DMS153 treated with DMSO at 0.1 percent for 48 hours (cell line): ENCODE measurements at regions not wholly inside any gene's neighbourhood (a gene's known extent, or its start where the extent isn't known, plus 50 kb on each side); places are given as distances from the start of the nearest gene placed in this dataset.

Experiments
- DNase-seq: peaks from one replicate; lab custom pipeline; 2025; ENCODE audit not compliant: unreplicated experiment; lab: John Stamatoyannopoulos, UW

DNA sequence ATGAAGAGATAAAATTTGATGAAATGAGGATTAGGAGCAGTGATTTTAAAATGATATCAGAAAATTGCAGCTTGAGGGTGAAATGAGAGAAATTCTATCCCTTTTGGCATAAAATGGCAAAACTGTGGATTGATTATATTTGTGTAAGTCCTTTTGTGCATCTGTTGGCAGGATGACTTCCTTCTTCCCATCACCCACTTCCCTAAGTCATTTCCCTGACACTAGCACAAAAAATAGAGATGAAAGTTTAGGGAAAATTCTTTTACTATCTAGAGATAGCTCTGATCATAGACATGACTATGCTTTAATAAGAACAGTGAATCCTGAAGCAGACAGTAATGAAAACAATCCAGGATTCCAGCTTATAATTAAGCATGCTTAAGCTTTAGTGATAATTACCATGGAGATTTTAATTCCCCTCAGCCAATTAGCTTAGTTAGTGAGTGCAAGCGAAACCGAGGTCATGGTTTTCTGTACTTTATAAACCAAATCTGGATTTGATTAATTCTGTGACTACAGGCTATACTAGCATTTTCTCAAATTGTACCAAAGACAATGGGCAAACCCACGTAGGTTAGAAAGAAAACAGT lies 163.6 kb upstream of the TARS1 start:
- DNase-seq, result no peak

DNA sequence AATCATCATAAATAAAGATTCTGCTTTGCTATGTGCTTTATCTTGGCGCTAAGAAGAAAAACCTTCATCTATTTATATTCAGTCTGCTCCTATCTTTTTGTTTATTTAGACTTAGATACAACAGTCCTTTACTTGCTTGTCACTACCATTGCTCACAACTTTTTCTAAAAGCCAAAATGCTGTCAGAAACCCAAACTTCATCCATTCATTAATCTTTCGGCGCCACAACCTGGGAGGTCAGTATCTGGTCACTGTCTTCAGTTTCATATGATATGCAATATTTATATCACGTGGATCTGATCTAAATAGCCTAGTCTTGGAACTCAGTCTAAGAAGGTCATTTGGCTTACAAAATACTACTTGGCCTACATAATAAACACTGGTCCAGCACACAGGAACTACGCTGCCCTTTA lies 159.3 kb upstream of the TARS1 start:
- no peak for DNase-seq

DNA sequence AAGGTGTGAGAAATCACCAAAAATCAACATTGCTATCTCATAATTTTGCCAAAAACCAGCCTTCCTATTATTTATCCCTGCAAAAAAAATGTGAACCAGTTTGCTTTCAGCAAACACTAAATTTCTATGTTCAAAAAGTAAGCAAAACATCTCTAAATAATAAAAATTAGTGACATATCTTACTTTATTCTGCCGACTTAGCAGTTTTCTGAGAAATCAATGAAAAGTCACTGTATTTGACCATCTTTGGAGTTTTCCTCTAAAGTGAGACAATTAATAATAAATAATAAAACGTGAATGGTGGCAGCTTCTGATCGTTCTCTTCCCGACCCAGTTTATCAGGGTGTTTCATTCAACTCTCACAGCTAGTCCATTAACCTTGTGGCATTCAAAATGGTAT lies 158.6 kb upstream of the TARS1 start:
- no peak for DNase-seq

DNA sequence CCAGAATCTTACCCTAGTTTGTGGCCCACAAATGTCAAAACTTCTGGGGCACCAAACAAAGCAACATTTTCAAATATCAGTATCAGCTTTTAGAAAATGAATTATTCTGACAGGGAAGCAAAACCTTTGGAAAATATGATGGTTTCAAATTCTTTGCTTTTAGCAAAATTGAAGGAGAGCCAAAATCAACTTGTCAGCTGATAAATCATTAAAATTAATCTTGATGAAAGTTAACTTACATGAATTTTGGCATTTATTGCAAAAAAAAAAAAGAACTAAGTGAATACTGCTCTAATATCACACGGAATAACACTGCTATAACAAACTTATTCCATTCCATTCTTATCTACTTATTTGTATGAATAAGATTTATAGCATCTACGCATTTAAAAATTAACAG lies 158.1 kb upstream of the TARS1 start:
- no peak for DNase-seq

DNA sequence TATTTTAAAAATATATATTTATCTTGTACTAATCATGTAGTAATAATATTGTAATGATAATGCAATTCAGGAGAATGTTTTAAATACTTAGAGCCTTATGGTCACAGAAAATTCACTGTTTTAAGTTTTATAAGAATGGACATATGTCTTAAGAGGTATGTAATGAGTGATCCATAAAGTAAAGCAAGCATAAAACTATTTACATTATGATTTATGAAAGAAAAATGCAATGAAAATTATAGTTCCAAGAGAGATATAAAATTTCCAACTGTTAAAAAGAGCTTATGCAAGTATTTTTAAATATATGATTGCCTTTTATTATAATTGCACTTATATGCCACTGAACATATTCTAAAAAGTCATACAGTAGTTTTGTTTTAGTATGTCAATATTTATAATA lies 157.5 kb upstream of the TARS1 start:
- no peak for DNase-seq

DNA sequence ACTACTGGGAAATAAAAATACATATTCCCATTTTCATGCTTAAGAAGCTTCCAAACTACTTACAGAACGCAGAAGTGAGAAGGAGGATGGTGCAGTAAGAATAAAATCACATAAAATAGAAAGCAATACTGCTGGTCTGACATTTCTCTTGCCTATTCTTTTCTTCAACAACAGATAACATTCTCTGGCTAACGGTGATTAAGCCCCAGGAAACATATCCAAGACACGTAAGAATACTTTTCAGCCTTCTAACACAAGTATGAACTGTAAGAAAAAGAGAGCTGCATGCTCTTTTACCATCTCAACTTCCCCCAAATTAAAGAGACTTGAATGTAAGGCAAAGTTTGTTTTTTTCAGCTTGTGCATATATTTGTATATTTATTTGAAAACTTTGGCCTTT lies 156.1 kb upstream of the TARS1 start:
- no peak for DNase-seq

DNA sequence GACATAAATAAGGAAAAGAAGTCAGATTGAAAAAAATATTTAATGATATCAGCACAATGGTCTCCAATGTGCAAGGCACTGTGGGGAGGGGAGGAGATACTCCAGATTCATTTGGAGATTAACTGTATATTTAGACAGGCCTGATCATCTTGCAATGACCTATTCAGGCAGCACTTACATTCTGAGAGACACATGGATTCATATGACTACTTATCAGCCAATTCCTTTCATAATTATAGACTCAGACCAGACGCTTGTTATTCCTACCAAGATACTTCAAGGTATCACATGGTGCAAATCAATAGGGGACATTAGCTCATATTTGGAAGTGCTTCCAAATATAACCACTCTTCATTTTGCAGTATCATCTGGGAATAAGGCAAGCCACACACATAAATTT lies 153.5 kb upstream of the TARS1 start:
- DNase-seq, result no peak

DNA sequence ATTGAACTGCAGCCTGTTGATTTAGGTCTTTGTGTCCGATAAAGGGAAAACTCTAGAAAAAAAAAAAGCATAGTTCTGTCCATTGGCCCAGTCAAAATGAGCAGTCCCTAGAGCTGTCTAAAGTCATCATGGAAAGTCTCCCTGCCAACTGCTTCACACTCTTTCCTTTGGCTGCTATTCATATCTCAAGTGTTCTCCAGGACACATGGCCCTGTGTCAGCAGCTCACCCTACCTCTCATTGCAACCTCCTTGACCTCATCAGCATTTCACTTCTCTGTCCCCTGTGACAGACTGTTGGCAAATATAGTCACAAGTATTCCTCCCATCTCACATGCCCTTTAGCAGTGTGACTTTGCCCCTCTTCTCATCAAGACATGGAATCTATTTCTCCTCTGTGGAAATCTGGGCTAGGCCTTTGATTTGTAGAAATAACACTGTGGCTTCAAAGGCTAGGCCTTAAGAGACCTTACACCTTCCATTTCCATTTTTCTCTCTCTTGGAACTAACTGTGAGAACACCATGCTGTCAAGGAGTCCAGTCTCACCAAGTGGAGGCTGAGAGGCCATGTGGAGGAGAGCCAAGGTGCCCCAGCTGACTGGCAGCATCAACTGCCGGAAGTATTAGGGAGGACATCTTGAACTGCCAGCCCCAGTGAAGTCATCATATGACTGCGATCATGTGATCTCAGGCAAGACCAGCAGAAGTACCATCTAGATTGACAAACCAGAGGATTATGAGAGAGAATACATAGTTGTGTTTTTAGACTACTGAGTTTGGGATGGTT lies 149.4 kb upstream of the TARS1 start:
- no peak for DNase-seq

DNA sequence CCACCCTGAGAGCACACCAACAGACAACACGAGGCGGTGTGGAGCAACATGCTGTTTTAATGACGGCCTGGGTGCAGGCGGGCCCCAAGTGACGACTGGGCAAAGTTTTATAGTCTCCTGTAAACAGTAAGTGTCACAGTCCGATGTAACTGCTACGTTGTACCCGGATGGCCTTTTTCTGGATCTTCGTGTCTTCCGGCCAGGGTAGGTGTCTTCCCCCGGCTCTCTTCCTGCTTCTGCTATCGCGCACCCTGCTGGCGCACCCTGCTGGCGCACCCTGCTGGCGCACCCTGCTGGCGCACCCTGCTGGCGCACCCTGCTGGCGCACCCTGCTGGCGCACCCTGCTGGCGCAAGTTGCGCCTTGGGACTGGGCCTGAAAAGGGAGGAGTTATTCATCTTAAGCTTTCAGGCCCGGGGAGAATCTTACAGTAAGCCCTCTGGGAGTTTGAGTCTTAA lies 143.0 kb upstream of the TARS1 start:
- DNase-seq, result no peak

DNA sequence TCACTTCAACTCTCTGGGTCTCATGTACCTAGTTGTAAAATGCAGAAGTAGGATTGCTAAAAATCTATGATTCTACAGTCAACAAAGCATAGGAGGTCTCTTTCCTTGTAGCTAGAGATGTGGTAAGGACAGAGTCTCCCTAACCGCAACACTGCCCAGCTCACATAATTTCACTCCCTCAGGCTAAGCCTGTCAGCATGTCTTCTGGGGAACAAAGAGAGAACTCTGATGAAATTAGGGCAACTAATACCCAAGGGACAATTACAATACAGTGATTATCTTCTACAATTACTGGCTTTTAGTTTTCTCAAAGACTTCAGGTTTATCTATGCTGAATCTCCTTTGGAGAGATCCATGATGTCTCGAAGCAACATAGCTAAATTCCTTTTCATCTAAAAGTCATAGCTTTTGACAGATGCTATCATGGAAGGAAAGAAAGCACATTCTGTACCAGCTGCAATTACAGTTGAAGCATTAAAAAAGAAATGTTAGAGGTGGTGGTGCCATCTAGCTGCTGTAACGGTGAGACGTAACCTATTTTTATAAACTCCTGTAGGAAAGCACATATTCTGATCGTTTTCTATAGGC lies 141.1 kb upstream of the TARS1 start:
- no peak for DNase-seq

DNA sequence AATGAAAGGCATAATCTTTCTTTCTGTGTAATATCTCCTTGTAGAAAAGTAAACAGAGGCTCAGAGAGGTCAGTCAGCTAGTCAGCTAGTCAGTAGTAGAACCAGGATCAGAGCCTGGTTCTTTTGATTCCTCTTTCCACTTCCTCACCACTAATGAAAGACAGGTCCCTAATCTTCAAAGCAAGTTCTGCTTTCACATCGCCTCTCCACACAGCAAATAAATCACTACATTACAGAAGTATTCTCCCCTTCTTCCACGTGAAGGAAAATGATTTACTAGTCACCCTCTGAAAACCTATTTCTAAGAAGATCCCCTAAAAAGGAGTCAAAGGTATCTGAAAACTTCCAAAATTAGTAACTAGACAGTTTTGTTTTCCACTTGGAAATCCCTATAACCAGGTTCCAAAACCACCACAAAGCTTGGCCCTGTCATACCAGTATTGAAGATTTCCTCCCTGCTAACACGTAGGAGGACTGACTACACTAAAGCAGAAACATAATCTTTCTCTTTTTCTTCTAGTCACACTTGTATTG lies 140.5 kb upstream of the TARS1 start:
- peak; percentile 11 for DNase-seq

DNA sequence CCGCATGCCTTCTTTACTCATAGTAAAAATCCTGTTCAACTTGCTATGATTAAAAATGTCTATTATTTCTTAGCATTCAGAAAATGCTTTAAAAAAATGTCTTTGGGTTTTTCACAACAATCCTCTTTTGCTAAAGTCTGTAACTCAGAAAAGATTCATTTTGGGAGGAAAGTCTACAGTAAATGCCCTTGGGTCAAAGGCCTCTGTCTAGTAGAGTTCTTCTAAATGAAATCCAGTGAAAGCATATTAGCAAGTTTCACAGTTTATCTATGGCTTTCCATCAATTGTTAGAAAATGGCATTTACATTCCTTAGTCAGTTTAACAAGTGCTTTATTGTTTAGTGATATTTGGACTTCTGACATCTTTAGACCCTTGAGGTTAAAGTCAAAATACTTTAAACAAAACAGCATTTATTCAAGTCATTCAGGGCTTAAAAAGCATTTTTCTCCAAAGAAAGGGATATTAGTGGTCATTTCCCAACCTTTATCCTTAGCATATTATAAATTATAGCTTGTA lies 137.1 kb upstream of the TARS1 start:
- no peak for DNase-seq

DNA sequence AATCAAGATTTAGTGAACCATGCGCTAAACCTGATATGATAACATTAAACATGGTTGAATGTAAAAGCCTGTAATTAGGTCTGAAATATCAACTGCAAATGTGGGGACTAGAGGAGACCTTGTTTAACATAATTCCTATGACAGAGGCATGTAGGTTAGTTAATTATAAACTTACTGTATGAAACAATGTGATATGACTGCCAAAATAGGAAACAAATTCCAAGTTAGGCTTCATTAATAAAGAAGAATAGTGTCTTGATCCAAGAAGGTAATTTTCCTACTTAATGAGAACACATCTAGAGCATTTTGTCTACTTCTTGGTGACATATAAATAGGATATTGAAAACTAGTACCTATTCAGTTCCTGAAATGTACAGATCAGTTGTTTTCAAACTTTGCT lies 136.2 kb upstream of the TARS1 start:
- no peak for DNase-seq

DNA sequence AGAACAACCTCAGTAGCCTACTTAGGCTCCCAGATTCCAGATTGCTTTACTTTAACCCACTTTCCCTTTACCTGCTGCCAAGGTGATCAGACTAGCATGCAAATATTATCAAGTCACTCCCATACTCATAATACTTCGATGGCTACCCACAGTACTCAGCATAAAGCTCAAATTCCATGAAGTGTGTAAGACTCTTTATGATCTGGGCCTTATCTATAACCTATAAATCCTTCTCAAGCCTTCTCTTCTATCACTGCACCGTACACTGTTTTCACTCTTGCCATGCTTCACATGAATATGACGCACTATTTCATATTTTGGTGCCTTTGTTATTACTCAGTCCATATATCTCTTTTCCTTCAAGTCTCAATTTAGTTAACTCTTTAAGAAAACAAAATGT lies 135.2 kb upstream of the TARS1 start:
- DNase-seq, result no peak

DNA sequence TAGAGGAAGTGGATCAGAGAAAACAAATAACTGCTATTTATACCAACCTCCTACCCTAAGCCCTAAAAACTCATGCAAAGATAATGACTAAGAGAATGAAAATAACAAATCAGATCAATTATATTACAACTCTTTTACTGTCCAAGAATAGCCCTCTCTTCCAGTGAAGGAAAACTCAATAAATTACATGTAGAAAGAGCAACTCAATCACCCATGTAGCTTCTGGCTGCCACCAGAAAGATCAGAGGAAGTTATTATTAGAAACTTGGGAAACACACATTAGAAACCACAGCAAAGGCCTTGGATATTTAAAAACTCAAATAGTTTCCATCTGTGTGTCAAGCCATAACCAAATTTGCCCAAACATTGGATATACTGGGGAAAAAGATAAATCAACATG lies 134.0 kb upstream of the TARS1 start:
- DNase-seq, result no peak

DNA sequence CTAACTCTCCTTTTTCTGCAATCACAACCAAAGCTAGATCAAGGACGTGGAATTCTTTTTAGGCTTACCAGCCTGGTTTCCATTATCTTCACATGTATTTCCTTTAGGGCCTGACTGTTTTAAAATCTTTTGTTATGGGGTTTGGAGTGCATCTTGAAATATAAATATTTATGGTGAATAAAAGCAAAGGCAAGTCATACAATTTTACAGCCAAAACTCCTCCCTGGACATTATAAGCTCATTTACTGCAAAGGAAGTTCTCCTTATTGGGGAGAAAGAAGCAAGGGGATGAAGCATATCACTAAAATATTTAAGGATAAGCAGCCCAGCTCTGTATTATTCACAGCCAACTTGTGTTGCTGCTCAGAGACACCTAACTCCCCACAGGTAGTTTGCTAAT lies 132.2 kb upstream of the TARS1 start:
- no peak for DNase-seq

DNA sequence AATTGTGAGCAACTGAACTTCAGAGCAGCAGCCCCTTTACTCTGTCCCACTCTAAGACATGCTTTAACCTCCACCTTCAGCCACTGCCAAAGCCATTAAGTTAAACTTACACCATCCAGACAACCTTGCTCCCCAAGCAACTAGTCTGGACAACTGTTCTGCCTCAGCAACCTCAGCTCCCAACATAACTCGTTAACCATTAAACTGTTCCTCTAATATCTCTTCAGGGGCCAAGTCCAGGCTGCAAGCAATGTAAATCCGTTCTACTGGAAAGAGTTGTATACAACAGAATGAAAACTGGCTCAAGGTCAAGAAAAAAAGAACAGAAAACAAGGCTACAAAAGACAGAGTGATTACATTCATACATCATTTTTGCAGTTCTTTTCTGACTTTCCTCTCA lies 131.7 kb upstream of the TARS1 start:
- DNase-seq, result no peak

DNA sequence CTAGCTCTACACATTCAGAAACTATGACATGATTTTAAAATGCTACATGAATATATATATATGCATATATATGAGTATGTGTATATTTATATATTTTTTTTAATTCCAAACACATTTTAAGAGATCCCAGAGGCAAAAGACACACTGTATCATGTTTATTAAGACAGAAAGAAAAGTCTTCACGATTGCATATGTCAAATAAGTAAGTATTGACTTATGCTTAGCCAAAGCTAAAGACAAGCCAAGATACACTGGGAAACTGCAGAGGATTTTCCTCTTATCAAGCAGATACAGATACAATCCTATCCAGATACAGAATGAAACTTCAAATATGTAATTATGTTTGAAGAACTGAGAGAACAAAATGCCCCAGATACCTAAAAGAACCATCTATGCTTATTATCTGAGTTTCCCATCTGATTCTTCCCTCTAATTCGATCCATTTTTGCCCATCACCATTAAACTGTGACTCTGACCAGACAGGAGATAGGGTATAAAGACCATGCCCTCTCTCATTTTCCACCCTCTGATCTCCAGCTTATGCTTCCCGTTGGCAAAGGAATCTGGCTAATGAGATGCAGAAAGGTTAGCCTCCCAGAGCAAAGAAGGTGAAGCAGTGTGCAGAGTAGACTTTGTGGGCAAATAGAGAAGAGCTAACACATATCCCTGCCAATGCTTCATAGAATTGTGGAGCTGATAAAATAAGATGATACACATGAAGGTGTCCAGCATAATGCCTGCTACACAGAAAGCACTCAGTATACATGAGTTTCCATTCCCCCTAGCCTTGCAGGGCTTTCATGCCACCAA lies 131.0 kb upstream of the TARS1 start:
- DNase-seq, result no peak

DNA sequence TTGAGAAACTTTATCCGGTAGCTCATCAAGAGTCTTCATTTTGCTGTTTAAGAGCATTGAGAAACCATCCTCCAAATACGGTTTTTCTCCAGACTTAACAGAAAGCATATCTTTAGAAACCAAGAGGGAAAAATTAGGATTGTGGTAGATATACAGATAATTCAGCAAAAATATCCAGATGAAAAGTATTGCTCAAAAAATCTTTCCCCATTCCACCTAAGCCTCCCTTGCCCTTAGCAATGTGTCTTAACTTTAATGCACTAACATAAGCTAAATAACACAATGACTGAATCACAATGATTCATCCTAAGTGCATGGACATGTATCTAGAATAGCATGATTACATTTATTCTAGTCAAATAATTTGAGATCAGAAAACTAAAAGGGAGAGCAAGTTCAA lies 130.3 kb upstream of the TARS1 start:
- DNase-seq, result no peak

DNA sequence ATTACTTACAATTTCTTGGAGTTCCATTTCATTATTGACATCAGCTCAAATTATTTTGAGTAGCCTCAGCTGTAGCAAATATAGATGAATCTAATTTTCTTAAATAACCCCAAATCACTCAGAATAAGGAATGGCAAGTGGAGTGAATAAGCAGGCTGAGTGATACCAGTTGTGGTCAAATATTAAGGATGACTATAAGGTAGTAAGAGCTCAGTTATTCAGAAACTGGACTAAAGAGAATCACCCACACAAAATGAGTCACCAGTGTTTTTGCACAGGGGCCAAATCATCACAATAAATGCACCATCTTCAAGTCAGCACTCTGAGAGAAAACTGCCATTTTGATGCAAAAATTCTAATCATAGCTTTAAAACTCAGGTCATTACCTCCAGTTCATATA lies 128.9 kb upstream of the TARS1 start:
- DNase-seq, result no peak
